ENCODE measurements at regions not wholly inside any gene's neighbourhood (a gene's known extent, or its start where the extent isn't known, plus 50 kb on each side); places are given as distances from the start of the nearest gene placed in this dataset.
"Not testable (repeated sequence)": the region's sequence is repeated elsewhere in the genome, so short reads cannot be mapped to it uniquely, and the experiment has no call there.

DNA sequence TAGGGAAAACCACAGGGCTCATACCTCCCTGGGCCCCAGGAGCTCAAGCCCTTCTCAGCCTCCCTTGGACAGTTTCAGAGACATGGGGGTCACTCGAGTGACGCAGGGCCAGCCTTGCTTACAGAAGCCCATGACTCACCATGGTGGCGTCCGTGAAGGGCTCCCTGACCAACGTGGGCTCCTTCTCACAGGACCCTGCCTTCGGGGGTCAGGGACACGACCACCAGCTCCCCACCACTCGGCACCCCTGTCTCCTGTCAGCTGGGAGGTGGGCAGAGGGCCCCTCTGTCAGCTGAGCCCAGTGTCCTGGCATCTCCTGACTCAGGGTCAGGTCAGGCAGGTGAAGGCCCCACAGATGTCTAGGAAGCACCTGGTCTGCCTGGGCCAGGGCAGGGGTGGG lies 126.3 kb upstream of the ANO1 start:
- TF ChIP-seq, protein P1, sequence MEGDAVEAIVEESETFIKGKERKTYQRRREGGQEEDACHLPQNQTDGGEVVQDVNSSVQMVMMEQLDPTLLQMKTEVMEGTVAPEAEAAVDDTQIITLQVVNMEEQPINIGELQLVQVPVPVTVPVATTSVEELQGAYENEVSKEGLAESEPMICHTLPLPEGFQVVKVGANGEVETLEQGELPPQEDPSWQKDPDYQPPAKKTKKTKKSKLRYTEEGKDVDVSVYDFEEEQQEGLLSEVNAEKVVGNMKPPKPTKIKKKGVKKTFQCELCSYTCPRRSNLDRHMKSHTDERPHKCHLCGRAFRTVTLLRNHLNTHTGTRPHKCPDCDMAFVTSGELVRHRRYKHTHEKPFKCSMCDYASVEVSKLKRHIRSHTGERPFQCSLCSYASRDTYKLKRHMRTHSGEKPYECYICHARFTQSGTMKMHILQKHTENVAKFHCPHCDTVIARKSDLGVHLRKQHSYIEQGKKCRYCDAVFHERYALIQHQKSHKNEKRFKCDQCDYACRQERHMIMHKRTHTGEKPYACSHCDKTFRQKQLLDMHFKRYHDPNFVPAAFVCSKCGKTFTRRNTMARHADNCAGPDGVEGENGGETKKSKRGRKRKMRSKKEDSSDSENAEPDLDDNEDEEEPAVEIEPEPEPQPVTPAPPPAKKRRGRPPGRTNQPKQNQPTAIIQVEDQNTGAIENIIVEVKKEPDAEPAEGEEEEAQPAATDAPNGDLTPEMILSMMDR (IDR thresholded peaks at IDR 0.05; ENCODE audit: insufficient read depth, low read depth, low read length) = no peak
- H3K4me3 ChIP-seq (ENCODE audit: low read depth, low read length) = no peak overlapping the region
- no peaks in the 10 kb centered on the region; the same call in 1 of the 2 replicates for H3K27me3 ChIP-seq (ENCODE audit: control insufficient read depth, insufficient read depth, low read length)
- no peaks in the 10 kb centered on the region for H3K36me3 ChIP-seq (ENCODE audit: control insufficient read depth, insufficient read depth, low read length)
- no peak for DNase-seq (ENCODE audit: low read depth)
- POLR2A ChIA-PET = no interaction called here
- CTCF ChIA-PET = interaction anchor here (1.2 to 1.5 kb wide), 2 partner anchors 52 to 241 kb away, joined by 3 to 6 read pairs; no protein-coding TSS in a partner anchor

DNA sequence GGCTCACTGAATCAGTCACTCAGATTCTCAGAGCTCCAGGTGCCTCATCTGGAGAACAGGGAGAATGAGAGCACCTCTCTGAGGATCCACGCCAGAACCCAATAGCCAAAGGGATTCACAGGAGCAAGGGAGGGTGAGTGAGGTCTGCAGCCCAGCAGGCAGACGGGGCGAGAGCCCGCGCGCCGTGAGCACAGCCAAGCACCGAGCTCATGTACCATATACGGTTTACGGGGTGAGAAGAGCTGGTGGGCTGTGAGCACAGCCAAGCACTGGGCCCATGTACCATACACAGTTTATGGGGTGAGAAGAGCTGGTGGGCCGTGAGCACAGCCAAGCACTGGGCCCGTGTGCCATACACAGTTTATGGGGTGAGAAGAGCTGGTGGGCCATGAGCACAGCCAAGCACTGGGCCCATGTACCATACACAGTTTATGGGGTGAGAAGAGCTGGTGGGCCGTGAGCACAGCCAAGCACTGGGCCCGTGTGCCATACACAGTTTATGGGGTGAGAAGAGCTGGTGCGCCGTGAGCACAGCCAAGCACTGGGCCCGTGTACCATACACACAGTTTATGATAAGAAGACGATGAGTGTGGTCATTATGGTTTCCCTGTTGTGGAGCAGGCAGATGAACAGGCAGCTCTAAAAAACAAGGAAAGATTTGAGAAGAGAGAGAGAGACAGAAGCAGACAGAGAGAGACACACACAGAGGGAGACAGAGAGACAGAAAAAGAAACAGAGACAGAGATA lies 125.7 kb upstream of the ANO1 start:
- ChIA-PET CTCF (interaction anchor here (1.2 to 1.5 kb wide), 2 partner anchors 51 to 240 kb away, joined by 3 to 6 read pairs; no protein-coding TSS in a partner anchor), POLR2A (interaction anchor here (0.6 kb wide), 1 partner anchor 1410 kb away, joined by 3 read pairs; no protein-coding TSS in a partner anchor)
- H3K4me3 ChIP-seq (ENCODE audit: low read depth, low read length); H3K27me3 ChIP-seq (ENCODE audit: control insufficient read depth, insufficient read depth, low read length); H3K36me3 ChIP-seq (ENCODE audit: control insufficient read depth, insufficient read depth, low read length); DNase-seq (ENCODE audit: low read depth): not testable (repeated sequence)

DNA sequence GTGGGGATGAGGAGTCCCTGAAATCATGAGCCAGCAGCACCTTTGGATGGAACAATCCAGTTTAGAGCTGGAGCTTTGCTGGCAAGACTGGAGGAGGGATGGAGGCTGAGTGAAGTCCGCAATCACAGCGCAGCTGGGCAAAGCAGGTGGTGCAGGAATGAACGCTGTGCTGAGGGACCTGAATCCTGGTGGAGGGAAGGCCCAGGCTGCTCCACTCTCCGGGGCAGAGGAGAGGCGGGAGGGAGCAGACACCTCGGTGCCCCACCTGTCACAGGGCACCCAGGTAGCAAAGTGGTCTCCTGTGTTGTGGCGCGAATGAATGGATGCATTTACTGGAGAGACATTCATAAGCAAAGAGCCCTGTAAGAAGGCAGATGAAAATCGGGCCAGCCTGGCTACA lies 124.8 kb upstream of the ANO1 start:
- no peaks in the 10 kb centered on the region for H3K36me3 ChIP-seq (ENCODE audit: control insufficient read depth, insufficient read depth, low read length)
- TF ChIP-seq, protein P1 (IDR thresholded peaks at IDR 0.05; ENCODE audit: insufficient read depth, low read depth, low read length) = no peak
- POLR2A ChIA-PET = no interaction called here
- no peak for DNase-seq (ENCODE audit: low read depth)
- no peak overlapping the region for H3K4me3 ChIP-seq (ENCODE audit: low read depth, low read length)
- CTCF ChIA-PET = no interaction called here
- no peaks in the 10 kb centered on the region; the same call in 1 of the 2 replicates for H3K27me3 ChIP-seq (ENCODE audit: control insufficient read depth, insufficient read depth, low read length)

DNA sequence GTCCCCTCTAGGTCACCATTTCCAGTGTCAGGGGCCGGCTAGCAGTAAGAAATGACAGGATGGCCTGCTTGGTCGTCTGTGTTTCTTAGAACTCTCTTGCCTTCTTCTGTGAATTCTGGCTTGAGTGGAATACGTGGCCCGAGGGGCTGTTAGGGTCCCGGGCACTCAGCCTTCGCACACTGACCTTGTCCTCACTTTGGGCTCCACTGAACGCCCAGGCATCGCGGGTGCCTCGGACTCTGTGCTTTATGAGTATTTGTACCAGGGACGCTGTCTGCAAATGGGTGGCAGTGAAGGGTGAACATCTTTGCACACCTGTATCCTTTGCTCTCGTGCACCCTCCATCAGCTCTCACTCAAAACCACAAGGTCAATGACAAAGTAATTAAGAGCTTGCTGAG lies 123.4 kb upstream of the ANO1 start:
- Histone ChIP-seq H3K27me3 (ENCODE audit: control insufficient read depth, insufficient read depth, low read length) (no peaks in the 10 kb centered on the region; the same call in 1 of the 2 replicates), H3K36me3 (ENCODE audit: control insufficient read depth, insufficient read depth, low read length) (no peaks in the 10 kb centered on the region), H3K4me3 (ENCODE audit: low read depth, low read length) (no peak overlapping the region)
- ChIA-PET POLR2A (no interaction called here), CTCF (no interaction called here)
- DNase-seq (ENCODE audit: low read depth) = no peak
- TF ChIP-seq, protein P1 (IDR thresholded peaks at IDR 0.05; ENCODE audit: insufficient read depth, low read depth, low read length) = no peak

DNA sequence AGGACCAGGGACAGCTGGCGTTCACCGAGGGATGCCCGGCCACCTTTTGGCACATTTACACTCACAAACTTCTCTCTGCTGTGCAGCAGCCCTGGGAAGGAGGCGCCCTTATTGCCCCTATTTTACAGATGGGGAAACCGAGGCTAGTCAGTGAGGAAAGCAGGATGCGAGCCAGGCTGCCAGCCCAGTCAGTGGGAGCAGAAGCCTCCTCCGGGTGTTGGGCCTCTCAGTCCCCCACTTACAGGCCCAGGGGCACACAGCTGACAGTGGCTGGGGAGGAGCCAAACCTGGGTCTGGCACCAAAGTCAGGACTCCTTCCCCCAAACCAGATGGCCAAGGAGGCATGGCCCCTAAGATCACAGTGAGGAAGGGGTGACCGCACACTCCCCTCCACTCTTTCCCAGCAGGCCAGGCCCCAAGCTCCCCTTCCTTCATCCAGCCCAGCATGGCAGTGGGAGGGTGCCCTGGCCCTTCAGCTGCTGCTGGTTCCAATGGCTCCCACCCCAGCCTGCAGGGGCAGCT lies 121.4 kb upstream of the ANO1 start:
- Histone ChIP-seq H3K36me3 (ENCODE audit: control insufficient read depth, insufficient read depth, low read length) (no peaks in the 10 kb centered on the region), H3K27me3 (ENCODE audit: control insufficient read depth, insufficient read depth, low read length) (no peaks in the 10 kb centered on the region), H3K4me3 (ENCODE audit: low read depth, low read length) (no peak overlapping the region)
- no peak for DNase-seq (ENCODE audit: low read depth)
- TF ChIP-seq, protein P1 (IDR thresholded peaks at IDR 0.05; ENCODE audit: insufficient read depth, low read depth, low read length) = no peak
- ChIA-PET CTCF (no interaction called here), POLR2A (no interaction called here)

Measured in BJ (cell line).